ENCODE measurements at regions not wholly inside any gene's neighbourhood (a gene's known extent, or its start where the extent isn't known, plus 50 kb on each side); places are given as distances from the start of the nearest gene placed in this dataset.
"Not testable (repeated sequence)": the region's sequence is repeated elsewhere in the genome, so short reads cannot be mapped to it uniquely, and the experiment has no call there.

DNA sequence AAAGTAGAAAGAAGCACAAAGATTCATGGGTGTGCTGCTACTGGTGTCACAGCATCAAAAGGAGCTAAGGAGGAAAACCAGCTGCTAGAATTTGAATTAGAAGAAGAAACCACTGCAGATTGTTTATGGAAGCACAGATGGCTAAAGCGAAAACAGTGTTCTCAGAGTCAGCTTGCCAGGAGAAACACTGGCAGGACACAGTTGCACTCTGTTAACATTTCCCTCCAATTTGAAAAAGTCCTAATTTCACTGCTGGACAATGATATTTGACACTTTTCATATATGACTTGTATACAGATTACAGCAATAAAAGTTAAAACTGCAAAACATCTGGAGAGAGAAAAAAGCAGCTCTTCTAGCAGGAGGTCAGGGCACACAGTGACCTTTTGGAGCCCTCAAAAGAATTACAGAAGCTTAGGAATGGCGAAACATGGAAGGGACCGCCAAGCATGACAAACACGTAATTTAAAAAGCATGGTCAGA, 314.5 kb downstream of the COL12A1 start:
- POLR2A ChIA-PET, result interaction anchor here (0.7 to 1.3 kb wide), 2 partner anchors 12 to 861 kb away, joined by 3 to 6 read pairs; no protein-coding TSS in a partner anchor
- H3K27ac Mint-ChIP-seq (ENCODE audit: low read depth, unreplicated experiment), result no peak overlapping the region

DNA sequence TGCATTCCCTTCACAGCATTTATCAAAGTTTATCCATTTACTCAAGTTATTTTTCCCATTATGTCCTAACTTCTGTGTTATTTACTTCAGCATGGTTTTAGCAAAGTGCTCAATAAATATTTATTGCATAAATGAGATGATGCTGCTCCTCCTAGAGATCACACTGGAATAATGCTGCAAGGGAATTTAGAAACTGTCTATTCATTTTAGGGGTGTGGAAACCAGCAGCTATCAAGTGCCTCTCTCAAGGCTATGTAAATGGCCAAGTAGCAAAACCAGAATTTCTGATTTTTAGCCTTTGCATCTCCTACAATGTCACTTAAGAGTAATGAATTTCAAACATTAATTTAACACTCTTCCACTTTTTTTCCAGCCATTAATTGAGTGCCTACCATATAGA, 316.2 kb downstream of the COL12A1 start:
- Mint-ChIP-seq H3K36me3 (ENCODE audit: insufficient read depth, unreplicated experiment) (no peaks in the 10 kb centered on the region), H3K9me3 (ENCODE audit: unreplicated experiment) (no peaks in the 10 kb centered on the region)
- intact Hi-C loops (cut with micrococcal nuclease), result no loop called here

More for the DNA sequence above, 314.5 kb downstream of the COL12A1 start:
- Mint-ChIP-seq H3K27me3 (ENCODE audit: insufficient read depth, unreplicated experiment) (no peaks in the 10 kb centered on the region), H3K9me3 (ENCODE audit: unreplicated experiment) (no peaks in the 10 kb centered on the region), H3K4me1 (ENCODE audit: insufficient read depth, unreplicated experiment) (no peaks in the 10 kb centered on the region), H3K4me3 (ENCODE audit: unreplicated experiment) (no peak overlapping the region), H3K36me3 (ENCODE audit: insufficient read depth, unreplicated experiment) (no peaks in the 10 kb centered on the region)
- no peak for DNase-seq (ENCODE audit: unreplicated experiment)
- TF ChIP-seq, protein P1, sequence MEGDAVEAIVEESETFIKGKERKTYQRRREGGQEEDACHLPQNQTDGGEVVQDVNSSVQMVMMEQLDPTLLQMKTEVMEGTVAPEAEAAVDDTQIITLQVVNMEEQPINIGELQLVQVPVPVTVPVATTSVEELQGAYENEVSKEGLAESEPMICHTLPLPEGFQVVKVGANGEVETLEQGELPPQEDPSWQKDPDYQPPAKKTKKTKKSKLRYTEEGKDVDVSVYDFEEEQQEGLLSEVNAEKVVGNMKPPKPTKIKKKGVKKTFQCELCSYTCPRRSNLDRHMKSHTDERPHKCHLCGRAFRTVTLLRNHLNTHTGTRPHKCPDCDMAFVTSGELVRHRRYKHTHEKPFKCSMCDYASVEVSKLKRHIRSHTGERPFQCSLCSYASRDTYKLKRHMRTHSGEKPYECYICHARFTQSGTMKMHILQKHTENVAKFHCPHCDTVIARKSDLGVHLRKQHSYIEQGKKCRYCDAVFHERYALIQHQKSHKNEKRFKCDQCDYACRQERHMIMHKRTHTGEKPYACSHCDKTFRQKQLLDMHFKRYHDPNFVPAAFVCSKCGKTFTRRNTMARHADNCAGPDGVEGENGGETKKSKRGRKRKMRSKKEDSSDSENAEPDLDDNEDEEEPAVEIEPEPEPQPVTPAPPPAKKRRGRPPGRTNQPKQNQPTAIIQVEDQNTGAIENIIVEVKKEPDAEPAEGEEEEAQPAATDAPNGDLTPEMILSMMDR (IDR thresholded peaks at IDR 0.05; ENCODE audit: unreplicated experiment), result no peak
- intact Hi-C loops (cut with micrococcal nuclease), result no loop called here
- CTCF ChIA-PET, result interaction anchor here (0.7 kb wide), 1 partner anchor 83 kb away, joined by 3 read pairs; no protein-coding TSS in a partner anchor
- no TSS peak for BruUV-seq (replicated peaks)

DNA sequence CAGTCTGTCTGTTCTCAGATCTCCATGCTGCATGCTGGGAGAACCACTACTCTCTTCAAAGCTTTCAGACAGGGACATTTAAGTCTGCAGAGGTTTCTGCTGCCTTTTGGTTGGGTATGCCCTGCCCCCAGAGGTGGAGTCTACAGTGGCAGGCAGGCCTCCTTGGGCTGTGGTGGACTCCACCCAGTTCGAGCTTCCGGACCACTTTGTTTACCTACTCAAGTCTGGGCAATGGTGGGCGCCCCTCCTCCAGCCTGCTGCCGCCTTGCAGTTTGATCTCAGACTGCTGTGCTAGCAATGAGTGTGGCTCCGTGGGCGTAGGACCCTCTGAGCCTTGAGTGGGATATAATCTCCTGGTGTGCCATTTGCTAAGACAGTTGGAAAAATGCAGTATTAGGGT, 317.1 kb downstream of the COL12A1 start:
- H3K4me1 Mint-ChIP-seq (ENCODE audit: insufficient read depth, unreplicated experiment); H3K27me3 Mint-ChIP-seq (ENCODE audit: insufficient read depth, unreplicated experiment); H3K27ac Mint-ChIP-seq (ENCODE audit: low read depth, unreplicated experiment); CTCF ChIA-PET; DNase-seq (ENCODE audit: unreplicated experiment); H3K4me3 Mint-ChIP-seq (ENCODE audit: unreplicated experiment); POLR2A ChIA-PET; intact Hi-C loops (cut with micrococcal nuclease); H3K9me3 Mint-ChIP-seq (ENCODE audit: unreplicated experiment); BruUV-seq (replicated peaks); H3K36me3 Mint-ChIP-seq (ENCODE audit: insufficient read depth, unreplicated experiment): not testable (repeated sequence)

More for the DNA sequence above, 316.2 kb downstream of the COL12A1 start:
- BruUV-seq (replicated peaks), result no TSS peak
- no peaks in the 10 kb centered on the region for H3K4me1 Mint-ChIP-seq (ENCODE audit: insufficient read depth, unreplicated experiment)
- no peak overlapping the region for H3K4me3 Mint-ChIP-seq (ENCODE audit: unreplicated experiment)
- H3K27ac Mint-ChIP-seq (ENCODE audit: low read depth, unreplicated experiment), result no peak overlapping the region
- TF ChIP-seq, protein P1 (IDR thresholded peaks at IDR 0.05; ENCODE audit: unreplicated experiment), result no peak
- POLR2A ChIA-PET, result no interaction called here
- CTCF ChIA-PET, result interaction anchor here (1.0 kb wide), 1 partner anchor 314 kb away, joined by 6 read pairs; no protein-coding TSS in a partner anchor
- no peak for DNase-seq (ENCODE audit: unreplicated experiment)
- H3K27me3 Mint-ChIP-seq (ENCODE audit: insufficient read depth, unreplicated experiment), result no peaks in the 10 kb centered on the region

DNA sequence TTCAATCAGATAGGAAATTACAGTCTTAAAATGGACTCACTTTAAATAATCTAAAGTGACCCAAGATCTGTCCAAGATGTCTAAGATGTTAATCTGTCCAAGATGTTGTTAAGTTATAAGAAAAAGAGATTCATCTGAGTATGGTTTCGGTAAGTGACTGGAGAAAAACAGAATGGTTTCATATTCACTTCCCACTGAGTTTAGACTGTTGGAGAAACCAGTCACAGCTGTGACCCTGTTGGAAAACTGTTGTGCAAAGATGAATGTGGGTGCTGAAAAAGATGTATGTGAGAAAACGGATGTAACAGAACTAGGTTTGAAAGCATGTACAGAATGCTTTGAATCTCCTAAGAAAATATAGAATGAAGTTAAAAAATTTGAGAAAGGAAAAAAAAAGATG, 325.9 kb downstream of the COL12A1 start:
- peaks cover 19% of the 10 kb centered on the region for H3K4me1 Mint-ChIP-seq (ENCODE audit: insufficient read depth, unreplicated experiment)
- TF ChIP-seq, protein P1 (IDR thresholded peaks at IDR 0.05; ENCODE audit: unreplicated experiment), result no peak
- no peak overlapping the region for H3K4me3 Mint-ChIP-seq (ENCODE audit: unreplicated experiment)
- ChIA-PET POLR2A (interaction anchor here (0.6 to 1.5 kb wide), 6 partner anchors 12 to 326 kb away, joined by 3 to 6 read pairs (median 3); partner anchors contain the start of gene COL12A1), CTCF (interaction anchor here (1.1 kb wide), 1 partner anchor 471 kb away, joined by 6 read pairs; no protein-coding TSS in a partner anchor)
- no peaks in the 10 kb centered on the region for H3K27me3 Mint-ChIP-seq (ENCODE audit: insufficient read depth, unreplicated experiment)
- DNase-seq (ENCODE audit: unreplicated experiment), result no peak
- no peaks in the 10 kb centered on the region for H3K9me3 Mint-ChIP-seq (ENCODE audit: unreplicated experiment)
- intact Hi-C loops (cut with micrococcal nuclease), result loop anchor here (5.0 to 10.0 kb wide), 3 partner anchors 115 to 468 kb away; no protein-coding TSS in a partner anchor
- no peaks in the 10 kb centered on the region for H3K36me3 Mint-ChIP-seq (ENCODE audit: insufficient read depth, unreplicated experiment)
- no TSS peak for BruUV-seq (replicated peaks)
- peak overlapping the region; percentile 92 for H3K27ac Mint-ChIP-seq (ENCODE audit: low read depth, unreplicated experiment)
